RPMI8226 (cell line): ENCODE measurements at regions not wholly inside any gene's neighbourhood (a gene's known extent, or its start where the extent isn't known, plus 50 kb on each side); places are given as distances from the start of the nearest gene placed in this dataset.

ENCODE experiments used
- DNase-seq: peaks from one replicate; pipeline ENCODE4 v3.0.0-alpha.2; 2015

DNA sequence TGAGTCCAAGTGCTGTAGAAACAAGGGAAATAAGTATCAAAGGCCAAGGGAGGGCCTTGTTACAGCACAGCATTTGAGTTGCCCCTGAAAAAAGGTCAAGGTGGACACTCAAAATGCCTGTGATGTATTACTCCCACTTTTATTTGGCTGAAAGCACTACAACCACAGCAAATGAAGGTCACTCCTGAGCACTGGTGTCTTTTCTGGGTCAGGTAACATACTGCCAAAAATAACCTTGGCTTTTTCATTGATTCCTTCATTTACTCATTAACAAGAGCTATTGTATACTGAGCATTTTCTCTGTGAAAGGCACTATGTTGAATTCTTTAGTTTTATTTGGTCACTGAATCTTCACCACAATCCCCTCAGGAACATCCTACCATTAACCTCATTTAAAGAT is 590.3 kb downstream of the BCL11A start:
- DNase-seq, result no peak

DNA sequence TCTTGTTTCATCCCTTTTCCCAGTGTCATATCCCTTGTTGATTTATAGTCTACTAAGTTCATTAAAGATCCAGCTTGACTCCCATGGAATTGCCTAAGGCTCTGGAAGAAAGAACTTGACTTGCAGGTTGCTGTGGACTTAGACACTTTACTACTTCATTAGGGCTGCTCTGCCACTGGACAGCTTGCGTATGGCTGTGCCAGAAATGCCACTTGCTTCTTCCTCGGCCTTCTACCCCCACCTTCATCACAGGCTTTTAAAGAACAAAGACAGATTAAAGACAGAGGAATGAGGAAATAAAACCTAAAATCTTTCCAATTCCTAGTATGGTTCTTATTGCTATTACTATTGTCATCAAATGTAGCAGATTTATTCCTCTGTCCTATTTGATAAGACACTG is 591.7 kb downstream of the BCL11A start:
- DNase-seq, result no peak

DNA sequence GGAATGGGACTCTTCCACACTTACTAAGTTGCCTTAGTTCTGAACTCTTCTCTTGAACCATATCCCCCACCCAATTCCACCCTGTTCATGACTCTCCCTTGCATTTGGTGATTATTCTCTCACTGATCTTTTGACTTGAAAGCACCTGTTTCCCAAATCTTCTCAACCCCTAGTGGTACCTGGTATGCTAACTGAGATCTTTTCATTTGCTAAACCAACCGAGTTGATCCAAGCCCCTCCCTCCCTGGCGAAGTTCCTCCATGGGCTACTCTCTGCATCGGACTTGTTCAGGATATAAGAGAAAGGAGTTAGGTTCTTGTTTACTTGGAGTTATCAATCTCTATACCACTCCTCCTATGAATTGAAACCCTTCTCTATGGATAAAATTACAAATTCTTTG is 593.5 kb downstream of the BCL11A start:
- no peak for DNase-seq

DNA sequence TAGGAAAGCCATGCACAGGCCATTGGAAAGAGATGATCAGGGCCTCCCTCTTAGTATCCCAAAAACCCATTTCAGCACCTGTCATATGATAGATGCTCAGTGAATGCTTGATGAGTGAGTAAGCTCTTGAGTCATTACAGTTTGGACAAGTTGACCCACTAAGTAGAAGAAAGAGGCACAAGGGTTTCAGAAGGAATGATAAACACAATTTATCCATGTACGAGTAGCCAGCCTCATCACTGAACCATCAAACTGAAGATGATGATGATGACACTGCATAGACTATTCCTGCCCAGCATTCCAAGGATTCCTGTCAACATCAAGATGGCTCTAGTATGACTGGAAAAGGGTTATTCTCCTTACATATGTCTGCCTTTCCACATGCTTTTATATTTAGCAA is 596.0 kb downstream of the BCL11A start:
- DNase-seq, result no peak

DNA sequence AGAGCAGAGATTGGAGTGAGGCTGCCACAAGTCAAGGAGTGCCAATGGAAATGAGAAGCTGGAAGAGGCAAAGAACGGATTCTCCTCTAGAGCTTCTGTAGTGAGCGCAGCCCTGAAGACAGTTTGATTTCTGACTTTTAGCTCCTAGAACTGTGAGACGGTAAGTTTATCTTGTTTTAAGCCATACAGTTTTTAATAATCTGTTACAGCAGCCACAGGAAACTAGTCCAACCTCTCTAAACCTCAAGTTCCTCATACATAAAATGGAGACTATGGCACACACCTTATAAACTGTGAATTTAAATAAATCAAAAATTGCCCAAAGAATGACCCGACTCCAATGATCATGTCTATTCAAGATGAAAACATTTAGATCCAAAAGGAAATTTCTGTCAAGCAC is 596.5 kb downstream of the BCL11A start:
- DNase-seq, result no peak

DNA sequence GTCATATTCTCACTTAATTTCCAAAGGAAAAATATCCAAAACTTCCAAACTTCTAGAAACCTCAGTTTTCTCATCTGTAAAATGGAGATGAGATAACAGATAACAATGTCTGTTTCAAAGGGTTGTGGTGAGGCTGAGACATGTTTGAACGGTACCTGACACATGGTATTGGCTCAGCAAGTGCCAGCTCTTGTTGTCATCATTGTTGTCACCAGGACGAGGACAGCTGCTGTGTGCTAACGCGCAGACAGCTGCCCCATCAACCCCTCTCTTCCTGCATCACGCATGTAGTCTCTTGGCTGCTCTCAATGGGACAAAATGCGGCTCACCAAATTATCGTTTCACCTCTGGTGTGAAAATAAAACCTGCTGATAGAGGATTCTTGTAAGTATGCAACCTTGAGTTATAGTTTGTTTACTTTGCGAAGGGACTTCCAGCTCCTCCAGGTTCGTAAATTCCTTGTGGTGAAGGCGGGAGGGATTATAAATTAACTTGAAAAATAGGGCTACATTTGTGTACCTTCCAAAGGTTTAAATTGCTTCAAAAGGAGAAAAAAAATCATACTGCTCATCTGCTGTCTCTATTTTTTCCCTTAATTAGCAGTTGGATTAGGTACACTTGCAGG is 605.4 kb downstream of the BCL11A start:
- DNase-seq, result no peak

DNA sequence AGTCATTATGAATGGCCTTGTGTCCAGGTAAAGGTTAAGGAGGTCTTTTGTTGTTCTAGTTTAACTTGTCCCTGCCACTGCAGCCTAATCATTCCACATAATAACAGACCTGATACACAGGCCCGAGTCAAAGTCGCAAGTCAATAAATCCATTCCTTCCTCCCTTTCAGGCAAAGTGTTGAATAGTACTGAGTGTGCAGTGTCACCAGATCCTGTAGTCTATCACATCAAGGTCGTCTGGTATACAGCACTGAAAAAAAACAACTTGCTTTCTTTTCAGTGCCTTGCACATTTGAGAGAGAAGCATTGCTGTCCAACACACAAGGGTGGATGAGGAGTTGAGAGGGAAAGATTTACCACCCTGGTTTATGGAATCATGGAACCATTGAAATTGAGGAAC is 606.2 kb downstream of the BCL11A start:
- DNase-seq, result no peak

DNA sequence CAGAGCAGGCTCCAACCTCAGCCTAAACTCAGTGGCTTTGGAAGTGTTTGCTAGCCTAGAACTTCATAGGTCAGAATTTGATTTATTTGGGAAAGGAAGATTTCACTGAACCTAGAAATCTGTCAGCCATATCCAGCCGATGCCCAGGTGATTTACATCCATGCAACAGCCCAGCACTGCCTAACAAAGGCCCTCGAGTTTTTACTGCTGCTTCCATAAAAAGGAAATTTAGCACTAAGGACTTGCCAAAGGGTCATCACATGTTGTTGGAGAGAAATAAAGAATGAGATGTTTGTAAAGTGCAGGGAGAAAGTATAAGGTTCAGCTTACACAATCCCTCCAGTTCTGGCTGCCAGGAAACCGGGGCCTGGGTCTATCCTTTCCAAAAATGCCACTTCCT is 614.2 kb downstream of the BCL11A start:
- DNase-seq, result no peak

DNA sequence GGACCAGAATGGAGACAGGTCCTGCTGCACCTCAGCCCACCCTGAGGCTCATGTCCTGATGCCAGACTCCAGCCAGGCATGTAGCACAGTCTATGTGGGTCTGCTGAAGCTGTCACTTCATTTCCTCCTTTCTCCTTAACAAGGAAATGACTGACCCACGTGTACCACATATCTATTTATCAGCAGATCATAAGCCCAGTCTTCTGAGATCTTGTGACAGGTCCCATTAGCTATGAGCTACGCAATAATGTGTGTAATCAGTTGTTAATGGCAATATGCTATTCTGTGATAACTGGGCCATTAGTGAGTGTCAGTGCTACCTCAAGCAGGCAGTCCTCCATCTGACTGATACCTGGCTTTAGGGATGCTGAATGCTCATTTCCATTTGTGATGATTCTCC is 615.3 kb downstream of the BCL11A start:
- no peak for DNase-seq

DNA sequence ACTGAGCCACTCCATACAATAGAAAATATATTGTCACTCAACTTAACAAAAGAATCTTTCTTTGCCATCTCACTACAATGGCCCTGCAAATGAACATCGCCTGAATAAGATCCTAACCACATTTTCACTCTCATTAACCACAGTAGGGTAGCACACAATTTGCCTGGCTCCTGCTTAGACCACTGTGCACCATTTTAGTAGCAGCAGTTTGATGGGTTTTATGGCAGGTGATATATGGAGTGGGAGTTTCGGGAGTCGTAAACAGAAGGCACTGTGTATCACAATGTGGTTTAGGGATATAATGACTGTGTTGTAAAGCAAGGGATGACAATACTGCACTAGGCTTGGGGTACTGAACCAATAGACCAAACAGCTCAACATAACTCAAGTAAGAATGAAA is 617.4 kb downstream of the BCL11A start:
- no peak for DNase-seq

DNA sequence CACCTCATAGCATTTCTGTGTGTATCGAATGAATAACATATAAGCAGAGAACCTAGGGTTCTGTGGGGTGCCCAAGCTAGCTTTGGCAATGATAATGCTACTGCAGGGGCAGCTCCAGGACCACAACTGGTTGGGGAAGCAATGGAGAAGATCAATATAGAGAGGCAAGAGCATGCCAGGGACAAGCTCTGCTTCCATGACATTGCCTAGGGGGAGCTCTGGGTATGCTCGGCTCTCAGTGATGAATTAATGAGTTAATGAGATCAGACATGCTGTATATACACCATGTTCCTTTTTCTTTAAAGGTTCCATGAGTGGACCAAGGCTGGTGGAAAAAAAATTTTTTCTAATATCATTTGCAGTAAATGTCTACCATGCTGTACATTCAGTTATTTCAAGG is 618.4 kb downstream of the BCL11A start:
- DNase-seq, result no peak

DNA sequence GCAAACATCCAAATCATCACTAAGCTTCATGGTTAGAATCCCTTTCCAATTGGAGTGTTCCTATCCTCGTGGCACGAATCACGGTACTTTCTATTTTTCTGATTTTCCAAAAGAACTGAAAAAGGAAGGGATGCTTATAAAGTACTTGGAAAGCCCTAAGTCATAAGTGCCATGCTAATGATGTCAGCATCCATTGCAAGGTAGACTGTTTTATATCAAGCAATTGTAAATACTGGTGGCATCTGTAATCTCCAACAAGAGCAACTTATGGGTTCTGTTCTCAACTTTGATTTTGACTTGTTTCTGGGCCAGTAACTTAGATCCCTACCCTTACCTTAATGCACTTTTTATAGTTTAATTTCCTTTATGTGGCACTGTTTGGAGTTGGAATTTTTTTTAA is 619.5 kb downstream of the BCL11A start:
- DNase-seq, result no peak

DNA sequence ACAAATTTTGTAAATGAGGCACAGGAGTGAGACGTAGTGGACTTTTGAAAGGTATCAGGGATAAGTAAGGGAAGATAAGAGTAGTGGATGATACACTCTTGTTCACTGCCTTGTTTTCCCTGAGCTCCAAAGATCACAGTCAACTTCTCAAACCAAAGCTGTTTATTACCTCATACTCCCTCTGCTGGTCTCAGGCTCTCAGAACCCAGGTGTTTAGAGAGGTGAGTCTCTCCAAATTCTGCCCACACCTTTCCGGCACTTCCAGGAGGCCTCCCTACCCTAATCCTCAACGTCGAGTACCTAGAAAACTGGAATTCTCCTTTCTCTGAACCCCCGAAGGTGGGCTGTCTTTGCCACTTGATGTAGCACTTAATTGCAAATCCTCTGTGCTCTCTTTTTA is 621.1 kb downstream of the BCL11A start:
- DNase-seq, result no peak

DNA sequence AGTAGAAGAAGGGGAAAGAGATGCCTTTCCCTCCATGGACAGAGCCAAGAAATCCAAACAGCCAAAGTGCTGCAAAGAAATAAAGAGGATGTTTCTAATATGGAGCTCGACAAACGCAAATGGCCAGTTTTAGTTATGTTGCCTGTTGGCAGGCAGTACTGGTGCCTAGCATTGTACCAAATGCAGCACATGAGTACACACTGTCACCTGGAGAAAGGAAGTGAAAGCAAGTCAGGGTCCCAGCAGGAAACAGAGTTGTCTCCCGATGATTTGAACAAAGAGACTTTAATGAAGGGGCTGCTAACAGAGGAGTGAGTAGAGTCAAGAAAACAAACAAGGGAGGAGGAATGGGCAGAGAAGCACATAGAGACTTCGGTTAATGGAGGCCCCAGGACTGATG is 623.0 kb downstream of the BCL11A start:
- DNase-seq, result no peak

DNA sequence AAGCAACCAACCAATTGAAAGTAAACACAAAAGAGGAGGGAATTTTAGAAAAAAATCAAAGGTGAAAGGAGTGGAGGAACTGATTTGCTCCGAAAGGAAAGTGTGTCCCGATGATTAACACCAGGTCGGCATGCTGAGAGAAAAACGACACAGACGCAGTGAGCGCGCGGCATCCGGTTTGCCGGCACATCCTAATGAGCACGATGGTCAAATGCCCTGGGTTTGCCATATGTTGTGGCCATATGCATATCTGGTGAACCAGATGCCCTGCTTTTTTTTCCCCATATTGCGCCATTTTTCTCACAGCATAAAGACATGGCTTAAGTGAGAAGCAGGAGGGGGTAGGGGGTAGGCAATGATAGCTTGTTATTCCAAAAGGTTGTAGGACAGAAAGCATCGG is 626.7 kb downstream of the BCL11A start:
- no peak for DNase-seq

DNA sequence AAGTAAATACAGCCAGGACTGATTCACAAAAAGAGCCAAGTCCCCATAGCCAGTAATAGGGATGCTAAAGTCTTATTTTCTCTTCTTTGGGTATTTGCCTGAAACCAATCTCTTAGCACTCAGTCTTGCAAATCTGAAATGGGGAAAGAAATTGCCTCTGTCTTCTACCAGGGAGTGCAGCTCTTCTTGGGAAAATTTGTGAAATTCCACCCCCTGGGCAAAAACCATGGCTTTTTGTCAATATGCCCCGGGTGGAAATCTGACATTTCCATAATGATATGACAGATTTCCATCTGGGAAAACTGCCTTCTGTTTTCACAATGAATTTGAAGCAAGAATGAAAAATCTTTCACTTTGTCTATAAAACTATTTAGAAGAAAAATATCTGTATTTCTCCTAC is 628.1 kb downstream of the BCL11A start:
- DNase-seq, result no peak

DNA sequence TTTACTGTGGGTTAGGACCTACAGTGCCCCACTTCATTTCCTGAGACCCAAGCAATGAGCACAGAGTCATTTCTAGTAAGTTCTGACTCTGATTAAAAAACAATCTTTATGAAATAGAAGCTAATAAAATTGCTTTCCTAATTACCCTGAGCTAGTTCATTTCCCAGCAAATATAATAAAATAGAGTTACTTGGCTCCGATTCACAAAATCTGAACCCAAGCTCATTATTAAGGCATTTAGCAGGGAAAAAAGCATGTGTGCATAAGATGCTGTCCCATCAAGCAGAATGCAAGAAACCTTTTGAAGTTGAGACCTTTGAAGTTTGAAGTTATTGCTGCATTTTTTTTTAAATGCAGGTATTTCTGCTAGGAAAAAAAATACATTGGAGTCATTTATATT is 629.1 kb downstream of the BCL11A start:
- no peak for DNase-seq

DNA sequence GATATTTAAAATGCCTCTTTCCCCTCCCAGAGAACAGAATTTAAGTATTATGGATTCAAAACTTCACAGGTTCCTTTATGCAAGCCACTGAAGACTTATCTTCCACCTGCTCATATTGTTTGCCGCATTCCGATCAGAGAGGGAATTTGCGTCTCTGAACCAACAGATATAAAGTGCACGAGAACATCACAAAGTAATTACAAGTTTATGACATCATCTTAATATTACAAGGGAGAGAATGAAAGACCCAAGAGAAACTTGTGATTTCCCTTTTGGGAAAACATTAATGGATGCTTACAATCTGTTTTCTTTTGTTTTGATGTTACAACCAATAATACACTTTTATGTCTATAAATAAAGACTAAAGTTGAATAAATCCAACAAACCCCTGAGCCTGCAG is 631.0 kb downstream of the BCL11A start:
- no peak for DNase-seq

DNA sequence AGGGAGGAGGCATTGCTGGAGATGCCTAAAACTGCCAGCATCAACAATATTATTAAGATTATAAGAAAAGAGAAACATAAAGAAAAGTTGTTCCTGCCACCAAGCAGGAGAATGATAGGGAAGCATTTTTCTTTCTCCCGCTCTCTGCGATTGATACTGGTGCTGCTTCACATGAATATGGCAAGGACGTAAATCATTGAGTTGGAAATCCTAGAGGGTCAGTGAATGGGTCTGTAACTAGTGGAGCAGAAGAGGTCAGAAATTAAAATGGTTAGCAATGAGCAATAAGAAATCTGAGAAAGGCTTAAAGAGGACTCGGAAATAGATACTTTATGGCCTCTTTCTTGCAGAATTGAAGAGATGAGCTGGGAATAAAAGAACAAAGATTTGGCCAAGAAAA is 631.7 kb downstream of the BCL11A start:
- no peak for DNase-seq

DNA sequence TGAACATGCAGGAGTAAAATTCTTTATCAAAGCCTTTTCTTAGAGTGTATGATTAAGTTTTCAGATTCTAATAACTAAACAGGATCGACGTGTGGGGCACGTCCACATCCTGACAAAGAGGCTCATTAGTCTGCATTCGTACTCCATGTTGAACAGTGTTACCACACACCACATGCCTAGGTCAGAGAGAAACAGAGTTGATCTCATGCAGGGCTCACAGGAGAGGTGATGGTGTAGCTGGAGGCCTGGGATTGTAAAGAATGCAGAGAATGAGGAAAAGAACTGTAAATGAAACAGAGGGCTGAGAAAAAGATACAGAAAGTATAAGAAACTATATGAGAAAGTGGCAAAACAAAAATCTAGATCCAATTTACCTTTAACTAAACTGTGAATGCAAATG is 632.5 kb downstream of the BCL11A start:
- DNase-seq, result no peak

DNA sequence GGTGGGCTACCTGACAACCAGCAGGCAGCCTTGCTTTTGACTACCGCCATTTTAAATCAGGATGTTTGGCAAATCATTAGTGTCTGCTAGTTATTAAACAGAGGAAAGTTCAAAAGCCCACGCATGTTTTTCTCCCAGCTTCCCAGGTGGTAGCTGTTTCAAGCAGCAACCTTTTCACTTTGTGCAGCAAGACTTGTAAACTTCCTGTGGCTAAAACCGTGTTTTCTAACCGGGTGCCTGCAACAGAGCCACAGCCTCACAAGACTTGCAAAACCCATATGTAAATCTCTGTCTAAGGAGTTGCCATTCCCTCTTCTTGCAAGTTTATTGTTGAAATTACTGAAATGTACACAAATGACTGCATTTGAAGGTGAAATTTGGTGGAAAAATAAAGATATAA is 633.1 kb downstream of the BCL11A start:
- no peak for DNase-seq

DNA sequence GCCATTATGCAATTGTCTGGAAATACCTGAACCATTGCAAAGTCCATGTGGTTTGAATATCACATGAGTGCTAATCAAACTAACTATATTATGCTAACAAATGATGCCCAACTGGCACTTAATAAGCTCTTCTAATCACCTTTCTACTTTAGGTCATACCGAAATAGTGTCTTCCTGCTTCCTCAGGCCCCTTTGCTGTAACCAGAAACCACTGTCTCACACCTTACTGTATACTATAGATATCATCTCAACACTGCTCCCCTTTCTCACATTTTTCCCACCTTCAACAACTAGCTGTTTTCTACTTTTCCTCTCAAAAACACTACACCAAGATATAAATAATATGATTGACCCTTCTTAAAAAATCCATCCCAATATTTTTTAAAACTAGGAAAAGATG is 633.9 kb downstream of the BCL11A start:
- DNase-seq, result no peak

DNA sequence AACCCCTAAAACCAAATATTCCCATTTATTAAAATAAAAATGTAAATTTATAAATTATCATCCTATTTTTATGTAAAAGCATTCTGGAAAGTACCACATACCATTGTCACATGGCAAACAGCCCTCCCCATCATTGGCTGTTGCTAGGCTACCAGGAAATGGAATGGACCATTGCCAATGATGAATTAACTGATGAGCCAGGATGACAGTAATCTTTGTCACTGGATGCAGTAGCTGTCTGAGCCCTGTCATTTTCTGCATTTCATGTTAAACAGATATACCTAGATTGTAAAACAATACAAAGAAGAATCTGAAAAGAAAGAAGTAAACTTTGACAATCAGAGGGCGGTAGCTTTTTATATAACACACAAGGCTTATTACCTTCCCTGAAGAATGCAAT is 641.4 kb downstream of the BCL11A start:
- no peak for DNase-seq

DNA sequence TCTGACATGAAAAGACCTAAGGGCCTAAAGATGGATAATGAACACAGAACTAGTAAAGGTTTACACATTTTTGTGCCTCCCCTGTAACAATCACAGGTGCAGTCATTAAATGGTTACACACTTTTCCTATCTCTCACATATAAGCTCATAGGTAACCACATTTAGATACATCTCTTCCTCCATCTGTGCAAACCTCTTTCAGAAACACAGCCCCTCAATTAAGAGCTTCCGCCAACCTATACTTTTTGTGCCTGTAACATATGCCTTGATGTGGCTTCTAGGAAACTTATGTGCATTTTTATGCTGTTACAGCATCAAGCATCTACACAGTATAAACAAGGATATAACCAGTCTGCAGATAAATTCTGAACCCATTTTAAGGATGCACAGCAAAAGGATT is 643.3 kb downstream of the BCL11A start:
- no peak for DNase-seq

DNA sequence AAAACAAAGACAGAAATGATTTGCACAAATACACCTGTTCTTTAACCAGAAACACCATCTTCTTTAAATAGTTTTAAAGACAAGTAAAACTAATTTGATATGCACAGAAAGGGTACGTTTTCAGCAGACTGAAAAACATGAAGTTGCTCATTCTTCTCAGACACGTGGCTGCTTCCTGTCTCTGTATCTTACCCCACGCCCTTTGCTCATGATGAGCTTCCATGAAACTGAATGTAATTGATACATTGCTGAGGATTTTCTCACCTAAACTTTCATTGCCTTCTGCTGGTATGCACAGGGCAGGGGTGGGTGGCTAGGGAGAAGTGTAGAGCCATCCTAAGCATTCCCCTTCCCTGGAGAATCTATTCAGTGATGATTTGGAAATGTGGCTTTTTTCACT is 644.3 kb downstream of the BCL11A start:
- DNase-seq, result no peak

DNA sequence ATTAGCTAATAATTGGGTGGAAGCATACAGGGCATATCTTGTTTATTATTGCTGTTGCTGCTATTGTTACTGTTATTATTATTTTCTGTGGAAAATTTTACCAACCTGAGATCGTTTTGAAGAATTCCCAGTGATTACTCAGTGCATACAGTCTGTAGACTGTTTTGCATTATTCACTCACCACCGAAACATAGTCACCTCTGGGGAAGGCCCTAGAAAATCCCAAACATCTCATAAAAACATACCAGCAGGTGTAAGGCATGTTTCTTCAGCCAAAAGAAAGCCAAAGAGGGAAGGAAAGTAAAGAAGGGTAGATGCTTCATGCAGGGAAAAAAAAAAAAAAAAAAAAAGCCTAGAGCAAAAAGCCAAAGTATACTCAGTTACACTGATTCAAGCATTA is 647.7 kb downstream of the BCL11A start:
- no peak for DNase-seq
